HG03196 (cell line): ENCODE measurements at regions not wholly inside any gene's neighbourhood (a gene's known extent, or its start where the extent isn't known, plus 50 kb on each side); places are given as distances from the start of the nearest gene placed in this dataset.

ENCODE experiments used
- ATAC-seq: cut with Tn5 transposase; IDR thresholded peaks from one replicate; pipeline ENCODE4 v1.9.1; 2021; ENCODE audit not compliant: unreplicated experiment

DNA sequence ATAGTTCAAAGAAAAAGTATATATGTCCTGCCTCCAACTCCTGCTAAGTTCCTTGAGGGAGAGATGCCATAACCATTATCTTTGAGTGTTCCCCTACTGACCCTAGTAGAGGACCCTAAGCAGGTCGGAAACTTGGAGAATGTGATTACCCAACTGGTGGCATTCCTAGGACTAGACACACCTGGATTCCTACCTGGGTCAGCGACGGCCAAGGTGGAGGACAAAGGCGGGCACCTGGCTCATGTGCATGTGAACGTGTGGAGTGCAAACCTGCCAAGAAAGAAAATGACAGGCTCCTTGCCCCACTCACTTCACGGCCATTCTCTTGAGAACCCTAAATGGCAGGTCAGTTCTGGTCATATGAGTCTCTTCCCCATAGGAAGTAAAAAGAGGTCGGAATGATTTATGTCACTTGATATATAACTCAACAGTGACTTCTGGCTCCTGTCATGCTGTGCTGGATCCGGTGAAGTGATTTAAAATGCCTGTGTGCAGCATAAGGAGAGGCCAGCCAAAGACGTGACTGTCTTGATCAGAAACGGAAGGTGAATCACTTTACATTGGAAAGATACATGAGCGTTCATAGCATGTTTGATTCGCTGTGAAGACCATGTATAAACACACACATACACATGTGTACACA is 371.6 kb downstream of the EIPR1 start:
- no peak for ATAC-seq

DNA sequence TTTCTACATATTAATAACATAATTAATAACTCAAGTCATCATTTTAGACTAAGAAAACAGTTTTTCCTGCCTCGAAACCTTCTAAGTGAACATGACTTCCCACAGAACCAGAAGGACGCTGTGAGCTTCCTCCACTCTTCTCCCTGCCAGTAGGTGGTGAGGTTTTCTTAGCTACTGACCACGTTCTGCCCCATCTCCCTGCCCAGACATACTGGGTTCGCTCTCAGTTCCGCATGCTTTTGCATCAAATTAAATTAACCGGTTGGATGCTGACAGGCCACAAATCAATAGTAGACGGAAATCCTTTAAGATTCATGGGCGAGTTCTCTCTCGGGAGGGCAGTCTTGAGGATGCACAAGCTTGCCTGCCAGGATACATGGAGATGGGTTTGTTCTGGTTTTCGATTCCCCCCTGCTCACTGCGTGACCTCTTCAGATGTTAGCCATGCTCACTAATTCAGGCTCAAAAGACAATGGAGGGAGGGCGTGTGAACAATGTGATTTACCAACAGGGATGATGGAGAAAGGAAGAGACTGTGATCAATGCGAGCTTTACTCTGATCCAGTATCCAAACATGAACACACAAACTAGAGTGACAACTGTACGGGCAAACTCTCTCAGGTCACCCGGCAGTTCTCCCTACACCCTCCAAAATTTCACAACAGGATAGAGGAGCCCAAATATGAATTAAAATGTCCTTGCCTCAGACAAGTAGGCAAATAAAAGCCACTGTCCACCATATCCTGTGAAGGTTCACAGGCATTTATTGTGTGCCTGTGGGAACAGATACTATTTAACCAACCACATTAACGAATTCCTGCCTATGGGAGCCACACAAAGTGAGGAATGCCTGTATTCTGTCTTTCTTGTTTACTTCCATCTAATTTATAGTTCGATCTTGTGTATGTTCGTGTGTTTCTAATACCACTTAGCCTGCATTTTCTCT is 375.7 kb downstream of the EIPR1 start:
- no peak for ATAC-seq

DNA sequence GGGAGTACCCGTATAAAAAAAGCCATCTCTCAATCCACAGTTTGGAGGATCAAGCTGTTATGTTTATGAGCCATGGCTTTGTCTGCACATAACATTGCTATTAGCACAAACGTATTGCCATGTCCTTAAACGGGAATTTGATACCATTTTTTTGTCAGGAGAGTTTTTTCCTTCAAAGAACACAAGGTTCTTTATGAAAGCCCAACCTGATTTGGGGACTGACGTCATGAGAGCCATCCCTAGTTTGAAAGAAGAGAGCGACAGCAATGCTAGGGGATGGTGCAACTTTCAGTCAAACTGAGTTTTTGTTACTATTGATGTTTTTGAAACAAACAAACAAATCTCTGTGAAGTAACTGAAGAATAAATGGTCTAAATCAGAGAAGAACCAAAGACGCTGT is 376.6 kb downstream of the EIPR1 start:
- ATAC-seq, result no peak

DNA sequence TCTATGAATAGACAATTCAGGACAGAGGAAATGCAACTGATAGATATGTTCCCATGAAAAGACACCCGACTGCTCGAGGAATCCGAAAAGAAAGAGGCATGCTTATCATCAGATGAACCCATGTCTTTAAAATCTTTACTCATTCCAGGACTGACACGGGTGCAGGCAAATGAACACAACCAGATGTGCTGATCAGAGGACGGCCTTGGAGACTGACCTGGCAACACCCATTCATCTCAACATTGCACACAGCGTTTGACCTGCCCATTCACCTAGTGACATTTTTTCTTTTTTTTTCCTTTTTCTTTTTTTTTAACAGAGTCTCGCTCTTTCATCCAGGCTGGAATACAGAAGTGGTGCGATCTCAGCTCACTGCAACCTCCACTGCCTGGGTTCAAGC is 377.5 kb downstream of the EIPR1 start:
- ATAC-seq, result no peak

DNA sequence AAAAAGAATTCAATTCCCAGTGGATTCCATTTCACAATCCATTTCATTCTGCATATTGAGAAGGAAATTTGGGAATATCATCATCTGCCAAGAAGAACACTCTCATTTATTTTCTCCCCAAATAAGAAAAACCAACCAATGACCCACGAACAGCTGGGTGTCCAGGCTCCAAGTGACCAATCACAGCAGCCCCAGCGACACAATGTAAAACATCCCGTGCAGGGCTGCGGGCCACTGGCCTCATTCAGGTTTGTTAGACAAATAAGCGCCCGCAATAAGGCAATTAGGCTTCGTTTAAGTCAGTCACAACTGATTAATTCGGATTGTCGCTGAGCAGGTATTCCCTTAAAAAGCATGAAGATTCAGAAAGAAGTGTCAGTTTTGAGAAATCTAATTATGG is 378.6 kb downstream of the EIPR1 start:
- no peak for ATAC-seq

DNA sequence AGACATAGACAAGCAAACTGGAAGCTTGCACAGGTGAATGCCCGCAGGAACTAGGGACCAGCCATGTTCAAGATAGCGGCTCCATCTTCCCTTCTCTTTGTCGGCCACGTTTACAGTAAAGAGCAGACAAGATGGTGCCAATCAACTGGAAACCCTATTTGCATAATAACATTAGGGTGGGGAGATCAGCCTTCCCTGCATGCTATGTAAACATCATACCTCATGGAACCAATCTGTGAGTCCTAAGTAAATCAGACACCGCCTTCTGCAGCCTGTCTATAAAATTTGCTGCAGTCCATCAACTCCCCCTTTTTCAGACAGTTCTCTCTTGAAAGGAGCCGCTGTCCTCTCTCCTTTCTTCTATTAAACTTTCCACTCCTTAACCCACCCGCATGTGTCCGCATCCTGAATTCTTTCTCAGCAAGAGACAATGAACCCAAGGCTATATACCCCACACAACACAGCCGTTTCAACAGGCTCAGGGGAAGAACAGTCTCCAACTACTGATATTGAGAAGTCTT is 384.4 kb downstream of the EIPR1 start:
- no peak for ATAC-seq

DNA sequence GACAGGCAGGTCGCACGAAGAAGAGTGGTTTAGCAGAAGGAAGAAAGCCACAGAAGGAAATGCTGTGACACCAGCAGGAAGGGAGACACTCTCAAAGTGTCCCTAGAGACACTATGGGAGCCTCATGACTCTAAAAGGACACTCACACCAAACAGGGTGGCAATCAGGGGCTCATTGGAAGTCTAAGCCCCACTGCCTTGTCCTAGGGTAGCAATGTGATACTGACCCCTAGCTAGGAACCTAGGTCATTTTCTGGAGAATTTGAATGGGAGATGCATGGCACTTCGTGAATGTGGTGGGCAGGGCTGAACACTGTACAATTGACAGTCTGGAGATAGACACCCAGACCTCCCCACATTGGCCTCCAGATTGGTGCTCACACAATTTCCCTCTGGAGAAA is 385.0 kb downstream of the EIPR1 start:
- no peak for ATAC-seq

DNA sequence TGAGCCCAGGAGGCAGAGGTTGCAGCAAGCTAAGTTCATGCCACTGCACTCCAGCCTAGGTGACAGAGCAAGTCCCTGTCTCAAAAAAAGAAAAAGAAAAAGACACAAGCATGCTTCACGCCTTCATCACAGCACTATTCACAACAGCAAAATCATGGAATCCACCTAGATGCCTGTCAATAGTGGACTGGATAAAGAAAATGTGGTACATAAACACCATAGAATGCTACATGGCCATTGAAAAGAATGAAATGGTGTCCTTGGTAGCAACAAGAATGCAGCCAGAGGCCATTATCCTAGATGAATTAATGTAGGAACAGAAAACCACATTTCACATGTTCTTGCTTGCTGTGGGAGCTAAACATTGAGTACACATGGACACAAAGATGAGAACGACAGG is 392.6 kb downstream of the EIPR1 start:
- ATAC-seq, result no peak

DNA sequence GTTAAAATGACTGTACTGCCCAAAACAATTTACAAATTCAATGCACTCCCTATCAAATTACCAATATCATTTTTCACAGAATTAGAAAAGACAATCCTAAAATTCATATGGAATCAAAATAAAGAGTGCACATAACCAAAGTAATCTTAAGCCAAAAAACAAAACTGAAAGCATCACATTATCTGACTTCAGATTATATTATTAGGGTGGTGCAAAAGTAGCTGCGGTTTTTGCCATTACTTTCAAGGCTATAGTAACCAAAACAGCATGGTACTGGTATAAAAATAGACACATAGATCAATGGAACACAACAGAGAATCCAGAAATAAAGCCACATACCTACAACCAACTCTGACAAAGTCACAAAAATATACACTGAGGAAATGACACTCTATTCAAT is 396.6 kb downstream of the EIPR1 start:
- no peak for ATAC-seq

DNA sequence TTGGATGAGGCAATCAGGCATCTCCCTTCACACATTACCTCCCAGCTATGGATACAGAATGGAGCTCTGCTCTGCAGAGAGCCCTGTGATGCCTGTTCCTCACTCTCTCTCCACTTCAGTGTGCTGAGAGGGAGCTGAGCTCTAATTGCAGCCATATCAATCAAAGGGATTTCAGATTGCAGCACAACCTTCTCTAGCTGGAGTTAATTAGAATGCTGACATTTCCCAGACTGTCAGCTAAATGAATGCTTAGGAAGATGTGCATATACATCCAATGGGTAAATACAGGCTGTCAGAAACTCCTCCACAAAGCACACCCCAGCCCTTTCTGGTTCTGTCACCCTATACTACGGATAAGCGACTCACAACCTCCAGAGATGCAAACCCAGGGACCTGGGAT is 402.6 kb downstream of the EIPR1 start:
- no peak for ATAC-seq

DNA sequence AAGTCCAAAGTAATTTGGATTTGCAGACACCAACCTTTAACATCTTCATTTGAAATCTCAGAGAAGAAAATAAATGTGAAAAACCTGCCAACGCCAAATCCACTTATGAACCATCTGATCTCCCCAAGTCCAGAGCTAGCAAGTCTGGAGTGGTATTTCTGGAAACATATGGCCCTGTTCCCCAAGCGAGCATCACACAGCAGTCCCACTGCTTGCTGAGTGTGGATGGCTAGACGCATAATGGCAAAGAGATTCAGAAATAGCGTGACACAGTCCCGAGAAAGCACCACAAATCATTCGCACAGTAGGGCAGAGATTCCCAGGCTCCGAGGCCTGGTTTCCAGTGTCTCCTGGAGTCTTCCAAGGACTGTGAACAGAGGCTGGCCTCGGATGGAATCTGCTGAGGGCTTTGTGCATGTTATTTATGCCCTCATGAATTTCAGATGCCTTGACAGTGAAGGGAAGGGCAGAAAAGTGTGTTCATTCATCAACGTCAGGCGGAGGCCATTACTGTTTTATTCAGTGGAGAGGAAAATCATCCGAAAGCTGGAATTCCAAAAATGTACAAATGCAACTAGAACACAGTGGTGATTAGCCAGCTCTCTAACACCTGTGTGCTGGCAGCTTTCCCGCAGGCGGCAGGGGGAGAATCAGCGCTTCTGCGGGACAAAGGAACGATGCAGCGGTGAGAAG is 417.0 kb downstream of the EIPR1 start:
- ATAC-seq, result no peak

DNA sequence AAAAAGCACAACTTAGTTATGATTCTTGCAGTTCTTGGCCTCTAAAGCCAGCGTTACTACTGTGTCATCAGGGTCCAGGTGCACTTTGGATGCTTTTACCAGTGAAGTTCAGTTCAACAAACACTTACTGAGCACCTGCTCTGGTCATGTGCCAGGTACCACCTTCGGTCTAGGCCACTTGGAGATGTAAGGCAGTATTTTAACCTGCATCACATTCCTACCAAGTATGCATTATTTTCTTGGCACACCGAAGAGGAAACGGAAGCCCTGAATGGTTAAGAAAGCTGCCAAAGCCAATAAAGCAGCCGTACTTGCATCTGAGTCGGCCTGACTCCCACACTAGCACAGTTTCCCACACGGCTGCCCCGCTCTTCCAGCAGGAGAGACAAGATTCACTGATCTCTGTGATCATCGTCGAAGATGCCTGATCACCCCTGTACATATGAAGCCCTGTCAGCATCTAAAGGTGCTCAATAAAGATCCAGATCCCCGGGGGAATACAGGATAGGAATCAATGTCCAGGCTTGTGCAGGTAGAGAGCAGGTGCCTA is 427.1 kb downstream of the EIPR1 start:
- ATAC-seq, result no peak

DNA sequence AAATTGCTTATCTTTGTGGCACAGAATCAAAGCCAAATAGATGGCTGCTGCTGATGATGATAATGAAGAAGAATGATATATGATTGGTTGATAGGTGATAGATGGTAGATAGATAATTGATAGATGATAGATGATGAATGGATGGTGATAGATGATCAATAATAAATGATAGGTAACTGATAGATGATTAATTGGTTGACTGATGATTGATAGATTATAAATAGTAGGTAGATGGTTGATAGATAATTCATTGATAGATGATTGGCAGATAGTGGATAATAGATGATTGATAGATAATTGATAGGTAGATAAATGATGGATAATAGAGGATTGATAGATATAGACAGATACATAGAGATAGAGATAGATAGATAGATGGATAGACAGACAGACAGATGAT is 430.2 kb downstream of the EIPR1 start:
- ATAC-seq, result no peak

DNA sequence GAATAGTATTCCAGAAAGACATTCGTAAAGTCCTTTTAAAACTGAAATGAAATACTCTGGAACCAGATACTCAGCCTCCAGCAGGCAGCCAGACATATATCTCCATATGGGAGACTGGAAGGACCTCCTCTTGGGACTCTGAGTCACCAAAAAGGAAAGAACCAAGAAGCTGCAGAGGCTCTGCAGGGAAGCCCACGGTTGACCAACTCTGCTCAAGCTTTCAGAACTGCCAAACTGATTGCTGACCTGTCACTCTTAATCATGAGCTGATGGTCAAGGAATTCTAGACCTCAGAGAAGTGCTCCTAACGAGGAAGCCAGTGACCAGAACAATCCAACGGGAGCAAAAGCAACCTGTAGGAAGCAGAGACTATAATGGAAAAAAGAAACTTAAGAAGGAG is 434.7 kb downstream of the EIPR1 start:
- no peak for ATAC-seq

DNA sequence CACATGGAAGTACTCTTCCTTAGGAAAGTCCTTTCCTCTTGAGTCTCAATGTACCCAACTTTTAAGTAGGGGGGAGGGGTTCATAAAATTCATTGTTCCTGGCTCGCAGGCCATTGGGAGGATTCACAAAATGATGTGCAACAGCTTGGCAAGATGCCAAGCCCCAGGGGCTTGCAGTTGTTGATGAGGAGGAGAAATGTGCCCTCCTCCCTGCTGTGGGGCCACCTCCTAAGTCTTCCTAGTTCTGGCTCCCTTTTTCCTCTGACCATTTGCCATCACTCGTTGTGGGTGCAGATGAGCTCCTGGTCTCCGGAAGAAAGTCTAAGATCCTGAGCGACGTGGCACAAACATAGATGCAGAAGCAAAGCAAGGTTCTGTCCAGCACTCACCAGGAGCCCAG is 435.4 kb downstream of the EIPR1 start:
- ATAC-seq, result no peak

DNA sequence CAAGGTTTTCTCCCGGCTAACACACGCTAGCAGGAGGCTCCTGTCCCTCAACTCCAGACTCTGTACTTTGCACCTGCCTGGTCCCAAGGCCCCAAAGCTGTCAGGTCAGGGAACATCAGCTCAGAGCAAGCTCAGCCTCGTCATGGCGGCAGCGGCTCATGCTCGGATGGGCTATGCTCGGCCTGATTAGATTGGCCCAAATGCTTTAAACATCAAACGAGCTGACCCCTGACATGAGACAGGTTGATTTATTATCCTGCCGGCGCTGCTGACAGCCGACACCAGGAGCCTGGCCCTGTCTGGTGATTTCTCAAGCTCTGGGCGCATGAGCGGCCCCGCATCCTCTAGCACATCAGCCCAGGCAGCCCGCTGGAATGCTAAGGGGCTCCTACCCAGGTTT is 436.4 kb downstream of the EIPR1 start:
- ATAC-seq, result no peak

DNA sequence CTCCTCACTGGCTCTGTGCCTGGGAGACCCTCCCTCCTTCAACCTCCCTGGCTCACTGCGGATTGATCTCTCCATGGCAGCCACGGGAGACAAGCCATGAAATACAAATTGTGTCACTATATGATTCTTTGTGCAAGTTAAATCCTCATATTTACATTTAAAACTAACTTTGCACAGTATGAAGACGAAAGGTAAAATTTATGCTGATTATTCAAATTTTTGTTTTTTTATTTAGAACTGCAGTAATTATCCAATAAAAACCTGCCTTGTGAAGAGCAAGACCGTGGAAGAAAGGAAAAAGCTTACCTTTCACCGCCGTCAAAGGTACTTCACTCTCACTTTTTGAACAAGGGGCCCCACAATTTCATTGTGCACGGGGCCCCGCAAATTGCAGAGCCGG is 436.9 kb downstream of the EIPR1 start:
- ATAC-seq, result no peak

DNA sequence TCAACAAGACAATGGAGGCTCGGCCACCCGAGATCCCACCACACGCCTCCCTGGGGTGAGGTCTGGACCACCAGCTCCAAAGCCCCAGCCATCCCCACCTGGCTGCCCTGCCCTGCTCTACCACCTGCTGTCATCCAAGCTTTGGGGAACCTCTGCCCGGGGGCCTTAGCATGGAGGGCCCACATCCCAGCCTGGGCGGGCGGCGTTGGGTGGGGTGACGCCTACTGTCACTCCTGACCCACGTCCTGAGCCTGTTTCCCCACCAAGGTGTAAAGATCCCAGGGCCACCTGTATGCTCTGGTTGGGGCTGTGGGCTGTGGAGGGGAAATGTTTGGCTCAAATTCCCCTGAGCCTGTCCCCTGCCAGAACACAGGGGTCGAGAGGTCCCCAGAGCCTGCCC is 437.6 kb downstream of the EIPR1 start:
- no peak for ATAC-seq

DNA sequence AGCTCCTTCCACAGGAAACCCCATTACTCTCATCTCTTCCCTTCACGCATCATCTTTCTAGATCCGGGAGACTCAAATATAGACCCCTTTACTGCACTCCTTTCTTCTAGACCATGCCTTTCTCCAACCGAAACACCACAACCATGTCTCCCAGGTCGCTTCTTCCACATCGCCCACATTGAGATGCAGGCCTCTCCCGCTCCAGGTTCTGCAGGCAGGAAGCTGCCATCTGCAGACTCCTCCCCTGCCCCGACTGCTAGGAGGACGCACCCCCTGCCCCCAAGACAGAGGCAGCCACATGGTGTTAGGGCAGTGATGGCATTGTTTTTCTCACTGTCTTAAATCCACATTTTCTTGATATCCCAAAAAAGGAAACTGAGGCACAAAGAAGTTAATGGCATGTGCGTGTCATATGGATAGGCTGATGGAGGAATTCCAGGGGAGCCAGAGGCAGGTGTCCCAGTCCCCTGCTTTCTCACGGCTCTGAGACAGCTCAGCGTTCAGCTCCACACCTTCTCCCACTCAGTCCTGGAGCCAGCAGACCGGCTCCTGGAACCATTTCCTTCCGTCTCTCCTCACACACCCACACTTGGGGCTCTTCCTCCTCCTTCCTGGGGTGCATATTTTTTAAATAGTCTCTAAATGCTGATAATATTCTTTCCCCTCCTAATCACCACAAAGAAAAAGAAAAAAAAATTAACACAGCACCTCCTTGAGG is 438.4 kb downstream of the EIPR1 start:
- no peak for ATAC-seq

DNA sequence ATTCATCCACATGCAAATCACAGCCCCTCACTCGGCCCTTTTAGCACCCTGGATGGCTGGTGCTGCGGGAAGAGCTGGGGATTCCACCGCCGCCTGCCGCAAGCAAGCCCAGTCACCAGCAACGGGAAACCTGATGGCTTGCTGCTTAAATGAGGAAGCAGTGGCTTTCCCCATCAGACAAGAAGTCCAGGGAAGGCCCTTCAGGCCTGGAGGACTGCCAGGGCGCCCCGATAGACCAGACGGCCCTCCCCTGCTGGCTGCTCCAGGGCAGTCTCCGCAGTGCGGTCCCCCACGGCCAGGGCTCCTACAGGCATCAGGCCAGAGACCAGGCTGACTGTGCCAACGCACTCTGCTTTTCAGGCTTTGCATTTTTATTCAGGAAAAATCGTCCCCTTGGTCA is 439.1 kb downstream of the EIPR1 start:
- ATAC-seq, result no peak
